ENCODE measurements at regions not wholly inside any gene's neighbourhood (a gene's known extent, or its start where the extent isn't known, plus 50 kb on each side); places are given as distances from the start of the nearest gene placed in this dataset.

- no peak for TF ChIP-seq CTCF (IDR thresholded peaks at IDR 0.05)
- intact Hi-C loops (cut with DNase I), result no loop called here
- Histone ChIP-seq H3K9me3 (no peaks in the 10 kb centered on the region), H3K9ac (ENCODE audit: low read depth in 2 of 2, low read length in 2 of 2) (no peak overlapping the region), H3K27ac (no peak overlapping the region), H3K4me1 (no peaks in the 10 kb centered on the region), H3K27me3 (no peaks in the 10 kb centered on the region), H3K36me3 (no peaks in the 10 kb centered on the region), H3K4me3 (no peak overlapping the region)
- DNase-seq, result no peak
Observed at GRCh38 chr2:23122681-23123215, 262.2 kb upstream of the KLHL29 start.

- H3K27ac ChIP-seq, result no peak overlapping the region
- intact Hi-C loops (cut with DNase I), result no loop called here
- no peaks in the 10 kb centered on the region for H3K4me1 ChIP-seq
Observed at GRCh38 chr2:23123686-23124085, 261.3 kb upstream of the KLHL29 start.

DNA sequence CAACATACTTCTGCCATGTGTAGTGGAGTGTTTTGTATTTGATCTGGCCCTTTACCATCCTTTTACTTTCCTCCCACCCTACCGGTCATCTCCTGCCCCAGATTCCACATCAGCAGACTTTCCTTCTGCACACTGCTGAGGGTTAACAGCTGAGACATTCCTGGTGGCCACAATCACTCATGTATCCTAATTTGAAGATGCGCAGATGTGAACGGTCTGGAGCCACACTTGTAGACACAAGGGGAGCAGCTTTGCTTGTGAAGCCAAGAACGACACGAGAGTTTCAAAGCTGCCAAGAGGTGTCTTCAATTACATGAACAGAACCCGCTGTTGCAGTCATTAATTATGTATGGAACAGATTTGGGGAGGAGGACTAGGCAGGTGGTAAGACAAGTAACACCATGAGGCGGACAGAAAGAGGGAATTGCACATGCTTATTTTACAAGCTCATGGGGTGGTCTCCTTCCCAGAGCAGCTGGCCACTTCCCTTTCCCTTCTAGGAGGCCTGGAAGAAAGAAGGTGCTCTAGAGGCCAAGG, 260.7 kb upstream of the KLHL29 start:
- H3K4me3 ChIP-seq, result no peak overlapping the region
- H3K4me1 ChIP-seq, result no peaks in the 10 kb centered on the region
- intact Hi-C loops (cut with DNase I), result no loop called here
- no peak for DNase-seq
- no peaks in the 10 kb centered on the region for H3K36me3 ChIP-seq
- TF ChIP-seq CTCF (IDR thresholded peaks at IDR 0.05), result no peak
- no peak overlapping the region for H3K27ac ChIP-seq
- H3K9ac ChIP-seq (ENCODE audit: low read depth in 2 of 2, low read length in 2 of 2), result no peak overlapping the region
- no peaks in the 10 kb centered on the region for H3K9me3 ChIP-seq
- no peaks in the 10 kb centered on the region for H3K27me3 ChIP-seq

More at GRCh38 chr2:23123686-23124085, 261.3 kb upstream of the KLHL29 start:
- Histone ChIP-seq H3K9ac (ENCODE audit: low read depth in 2 of 2, low read length in 2 of 2) (no peak overlapping the region), H3K36me3 (no peaks in the 10 kb centered on the region), H3K4me3 (no peak overlapping the region), H3K27me3 (no peaks in the 10 kb centered on the region), H3K9me3 (no peaks in the 10 kb centered on the region)
- TF ChIP-seq CTCF (IDR thresholded peaks at IDR 0.05), result no peak
- no peak for DNase-seq

DNA sequence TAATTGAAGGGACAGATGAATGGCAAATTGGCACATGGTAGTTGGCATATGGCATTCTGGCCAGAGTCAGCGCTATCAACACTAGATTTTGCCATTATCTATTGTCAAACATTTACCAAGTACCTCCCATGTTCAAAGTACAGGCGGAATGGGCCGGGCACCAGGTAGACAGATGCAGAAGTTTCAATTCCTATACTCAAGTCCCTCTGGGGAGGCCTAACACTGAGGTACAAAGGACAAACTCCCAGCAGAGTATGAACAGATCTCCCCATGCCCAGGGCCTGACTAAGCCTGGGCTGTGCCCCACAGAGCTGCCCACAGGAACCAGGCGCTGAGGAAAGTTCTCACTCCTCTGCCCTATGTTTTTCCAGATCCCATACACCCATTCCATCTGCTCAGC, 257.5 kb upstream of the KLHL29 start:
- TF ChIP-seq CTCF (IDR thresholded peaks at IDR 0.05), result no peak
- peak overlapping the region in 1 of 2 donors; percentile 21 for H3K9ac ChIP-seq (ENCODE audit: low read depth in 2 of 2, low read length in 2 of 2)
- no peaks in the 10 kb centered on the region for H3K36me3 ChIP-seq
- no peaks in the 10 kb centered on the region for H3K4me1 ChIP-seq
- intact Hi-C loops (cut with DNase I), result no loop called here
- DNase-seq, result peak; percentile 81
- no peaks in the 10 kb centered on the region for H3K9me3 ChIP-seq
- H3K27me3 ChIP-seq, result no peaks in the 10 kb centered on the region
- H3K27ac ChIP-seq, result peak overlapping the region; percentile 69
- no peak overlapping the region for H3K4me3 ChIP-seq

- DNase-seq, result no peak
- Histone ChIP-seq H3K27me3 (no peaks in the 10 kb centered on the region), H3K27ac (no peak overlapping the region), H3K36me3 (no peaks in the 10 kb centered on the region), H3K9me3 (no peaks in the 10 kb centered on the region), H3K4me3 (no peak overlapping the region), H3K4me1 (no peaks in the 10 kb centered on the region), H3K9ac (ENCODE audit: low read depth in 2 of 2, low read length in 2 of 2) (no peak overlapping the region)
- intact Hi-C loops (cut with DNase I), result no loop called here
- TF ChIP-seq CTCF (IDR thresholded peaks at IDR 0.05), result no peak
Observed at GRCh38 chr2:23128684-23129292, 256.2 kb upstream of the KLHL29 start.

Measured in colonic mucosa (tissue), 4 donors.